Erythroblast (primary cell): ENCODE measurements at regions not wholly inside any gene's neighbourhood (a gene's known extent, or its start where the extent isn't known, plus 50 kb on each side); places are given as distances from the start of the nearest gene placed in this dataset.

Experiments
- GATA1 ChIP-seq: IDR thresholded peaks from 2 replicates; pipeline ENCODE4 v1.6.1; 2011; ENCODE audit warnings: low read depth, mild to moderate bottlenecking, control low read depth, low read length, moderate library complexity
- POLR2A ChIP-seq: IDR thresholded peaks from 2 replicates; pipeline ENCODE4 v1.6.1; 2011; ENCODE audit warnings: mild to moderate bottlenecking, low read length

GRCh38 chr1:5664906-5665875 is 327.0 kb downstream of the NPHP4 start:
- TF ChIP-seq POLR2A (no peak), GATA1 (no peak)
